Neural cell (in vitro differentiated cells): ENCODE measurements at regions not wholly inside any gene's neighbourhood (a gene's known extent, or its start where the extent isn't known, plus 50 kb on each side); places are given as distances from the start of the nearest gene placed in this dataset.

Source experiments
- H2AFZ ChIP-seq: fragments of 200-600, 300-800 bp; sonication (generic), shearing (Covaris generic); 2 replicates; pipeline ENCODE4 v1.6.0; 2014; ENCODE audit warnings: low read depth, mild to moderate bottlenecking, antibody characterized with exemption, low read length, moderate library complexity
- H3F3A ChIP-seq: fragments of 200-600 bp; shearing (Covaris generic); 2 replicates; pipeline ENCODE4 v1.6.1; 2016; ENCODE audit warnings: mild to moderate bottlenecking, moderate library complexity, mixed read lengths, antibody characterized with exemption, low read length; ENCODE audit not compliant: insufficient read depth, poor library complexity, severe bottlenecking
- H3K27ac ChIP-seq: fragments of 200-600, 300-800 bp; sonication (generic), shearing (Covaris generic); 2 replicates; pipeline ENCODE4 v1.5.1; 2014; ENCODE audit warnings: mild to moderate bottlenecking, low read length, moderate library complexity
- H3K27me3 ChIP-seq: fragments of 300-800, 200-600 bp; sonication (generic), shearing (Covaris generic); 2 replicates; pipeline ENCODE4 v1.6.0; 2014; ENCODE audit warnings: mild to moderate bottlenecking, low read depth, low read length, moderate library complexity; ENCODE audit not compliant: insufficient read depth
- H3K36me3 ChIP-seq: fragments of 300-800, 200-600 bp; sonication (generic), shearing (Covaris generic); 2 replicates; pipeline ENCODE4 v1.5.1; 2014; ENCODE audit warnings: mild to moderate bottlenecking, antibody characterized with exemption, low read length, moderate library complexity; ENCODE audit not compliant: insufficient read depth
- H3K4me2 ChIP-seq: fragments of 300-800, 200-600 bp; sonication (generic), shearing (Covaris generic); 2 replicates; pipeline ENCODE4 v1.6.0; 2014; ENCODE audit warnings: mild to moderate bottlenecking, low read length
- H3K4me3 ChIP-seq: fragments of 300-800, 200-600 bp; sonication (generic), shearing (Covaris generic); 2 replicates; pipeline ENCODE4 v1.5.1; 2014; ENCODE audit warnings: mild to moderate bottlenecking, low read length, moderate library complexity
- H3K79me2 ChIP-seq: fragments of 200-600 bp; shearing (Covaris generic); replicated peaks from 2 replicates; pipeline ENCODE4 v1.6.0; 2014; ENCODE audit warnings: mild to moderate bottlenecking, low read length, moderate library complexity; ENCODE audit not compliant: insufficient read depth
- H3K9ac ChIP-seq: fragments of 300-800, 200-600 bp; sonication (generic), shearing (Covaris generic); 2 replicates; pipeline ENCODE4 v1.6.1; 2016; ENCODE audit warnings: mild to moderate bottlenecking, low read length, mixed read lengths
- H3K9me2 ChIP-seq: fragments of 200-600 bp; shearing (Covaris generic); 2 replicates; pipeline ENCODE4 v1.6.1; 2016; ENCODE audit warnings: mild to moderate bottlenecking, low read length, mixed read lengths; ENCODE audit not compliant: insufficient read depth
- H3K9me3 ChIP-seq: fragments of 200-600, 300-800 bp; sonication (generic), shearing (Covaris generic); 2 replicates; pipeline ENCODE4 v1.6.1; 2016; ENCODE audit warnings: mild to moderate bottlenecking, mixed run types, low read length, moderate library complexity, mixed read lengths
- H4K20me1 ChIP-seq: fragments of 200-600 bp; shearing (Covaris generic); 2 replicates; pipeline ENCODE4 v1.6.1; 2016; ENCODE audit warnings: mild to moderate bottlenecking, mixed run types; ENCODE audit not compliant: insufficient read depth
- EP300 ChIP-seq: fragments of 450-650 bp; conservative IDR thresholded peaks from 2 replicates; pipeline ENCODE4 v1.6.1; 2014; ENCODE audit warnings: antibody characterized with exemption, mild to moderate bottlenecking, moderate library complexity; ENCODE audit not compliant: poor library complexity, severe bottlenecking
- EZH2 ChIP-seq: fragments of 200-600, 300-800 bp; shearing (Covaris generic), sonication (generic); IDR thresholded peaks from 2 replicates; pipeline ENCODE4 v1.6.1; 2014; ENCODE audit warnings: antibody characterized with exemption, low read length, borderline replicate concordance, mild to moderate bottlenecking; ENCODE audit not compliant: insufficient read depth, poor library complexity, severe bottlenecking
- MXI1 ChIP-seq: fragments of 450-650 bp; conservative IDR thresholded peaks from 2 replicates; pipeline ENCODE4 v1.6.1; 2014; ENCODE audit warnings: antibody characterized with exemption, mild to moderate bottlenecking; ENCODE audit not compliant: poor library complexity, severe bottlenecking
- POLR2AphosphoS5 ChIP-seq: IDR thresholded peaks from 2 replicates; pipeline ENCODE4 v1.6.1; 2012
- RAD21 ChIP-seq: fragments of 450-650 bp; conservative IDR thresholded peaks from 2 replicates; pipeline ENCODE4 v1.6.1; 2014; ENCODE audit warnings: antibody characterized with exemption, mild to moderate bottlenecking, moderate library complexity
- SMC3 ChIP-seq: fragments of 450-650 bp; conservative IDR thresholded peaks from 2 replicates; pipeline ENCODE4 v1.6.1; 2014; ENCODE audit warnings: antibody characterized with exemption, mild to moderate bottlenecking, moderate library complexity; ENCODE audit not compliant: poor library complexity
- TAF1 ChIP-seq: IDR thresholded peaks from 2 replicates; pipeline ENCODE4 v1.6.1; 2012; ENCODE audit warnings: low read depth
- TF ChIP-seq, protein P1 (sequence below): fragments of 450-650 bp; IDR thresholded peaks from 2 replicates; pipeline ENCODE4 v1.5.1; 2014; ENCODE audit warnings: antibody characterized with exemption, mild to moderate bottlenecking, moderate library complexity; ENCODE audit not compliant: poor library complexity, severe bottlenecking
- TF ChIP-seq, protein P2 (sequence below): IDR thresholded peaks from 2 replicates; pipeline ENCODE4 v1.6.1; 2012; ENCODE audit warnings: borderline replicate concordance

GRCh38 chr2:41924024-41924423, 123.8 kb upstream of the PKDCC start:
- H4K20me1 ChIP-seq = no peaks in the 10 kb centered on the region
- no peaks in the 10 kb centered on the region for H3K36me3 ChIP-seq
- no peak overlapping the region for H3K4me2 ChIP-seq
- TF ChIP-seq EZH2 (no peak), SMC3 (no peak), TAF1 (no peak), EP300 (no peak), POLR2AphosphoS5 (no peak), MXI1 (no peak), RAD21 (no peak)
- TF ChIP-seq, protein P1, sequence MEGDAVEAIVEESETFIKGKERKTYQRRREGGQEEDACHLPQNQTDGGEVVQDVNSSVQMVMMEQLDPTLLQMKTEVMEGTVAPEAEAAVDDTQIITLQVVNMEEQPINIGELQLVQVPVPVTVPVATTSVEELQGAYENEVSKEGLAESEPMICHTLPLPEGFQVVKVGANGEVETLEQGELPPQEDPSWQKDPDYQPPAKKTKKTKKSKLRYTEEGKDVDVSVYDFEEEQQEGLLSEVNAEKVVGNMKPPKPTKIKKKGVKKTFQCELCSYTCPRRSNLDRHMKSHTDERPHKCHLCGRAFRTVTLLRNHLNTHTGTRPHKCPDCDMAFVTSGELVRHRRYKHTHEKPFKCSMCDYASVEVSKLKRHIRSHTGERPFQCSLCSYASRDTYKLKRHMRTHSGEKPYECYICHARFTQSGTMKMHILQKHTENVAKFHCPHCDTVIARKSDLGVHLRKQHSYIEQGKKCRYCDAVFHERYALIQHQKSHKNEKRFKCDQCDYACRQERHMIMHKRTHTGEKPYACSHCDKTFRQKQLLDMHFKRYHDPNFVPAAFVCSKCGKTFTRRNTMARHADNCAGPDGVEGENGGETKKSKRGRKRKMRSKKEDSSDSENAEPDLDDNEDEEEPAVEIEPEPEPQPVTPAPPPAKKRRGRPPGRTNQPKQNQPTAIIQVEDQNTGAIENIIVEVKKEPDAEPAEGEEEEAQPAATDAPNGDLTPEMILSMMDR = no peak
- TF ChIP-seq, protein P2, sequence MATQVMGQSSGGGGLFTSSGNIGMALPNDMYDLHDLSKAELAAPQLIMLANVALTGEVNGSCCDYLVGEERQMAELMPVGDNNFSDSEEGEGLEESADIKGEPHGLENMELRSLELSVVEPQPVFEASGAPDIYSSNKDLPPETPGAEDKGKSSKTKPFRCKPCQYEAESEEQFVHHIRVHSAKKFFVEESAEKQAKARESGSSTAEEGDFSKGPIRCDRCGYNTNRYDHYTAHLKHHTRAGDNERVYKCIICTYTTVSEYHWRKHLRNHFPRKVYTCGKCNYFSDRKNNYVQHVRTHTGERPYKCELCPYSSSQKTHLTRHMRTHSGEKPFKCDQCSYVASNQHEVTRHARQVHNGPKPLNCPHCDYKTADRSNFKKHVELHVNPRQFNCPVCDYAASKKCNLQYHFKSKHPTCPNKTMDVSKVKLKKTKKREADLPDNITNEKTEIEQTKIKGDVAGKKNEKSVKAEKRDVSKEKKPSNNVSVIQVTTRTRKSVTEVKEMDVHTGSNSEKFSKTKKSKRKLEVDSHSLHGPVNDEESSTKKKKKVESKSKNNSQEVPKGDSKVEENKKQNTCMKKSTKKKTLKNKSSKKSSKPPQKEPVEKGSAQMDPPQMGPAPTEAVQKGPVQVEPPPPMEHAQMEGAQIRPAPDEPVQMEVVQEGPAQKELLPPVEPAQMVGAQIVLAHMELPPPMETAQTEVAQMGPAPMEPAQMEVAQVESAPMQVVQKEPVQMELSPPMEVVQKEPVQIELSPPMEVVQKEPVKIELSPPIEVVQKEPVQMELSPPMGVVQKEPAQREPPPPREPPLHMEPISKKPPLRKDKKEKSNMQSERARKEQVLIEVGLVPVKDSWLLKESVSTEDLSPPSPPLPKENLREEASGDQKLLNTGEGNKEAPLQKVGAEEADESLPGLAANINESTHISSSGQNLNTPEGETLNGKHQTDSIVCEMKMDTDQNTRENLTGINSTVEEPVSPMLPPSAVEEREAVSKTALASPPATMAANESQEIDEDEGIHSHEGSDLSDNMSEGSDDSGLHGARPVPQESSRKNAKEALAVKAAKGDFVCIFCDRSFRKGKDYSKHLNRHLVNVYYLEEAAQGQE = no peak
- H3K79me2 ChIP-seq = no peaks in the 10 kb centered on the region
- H3K9me3 ChIP-seq = no peaks in the 10 kb centered on the region
- no peaks in the 10 kb centered on the region for H3K9me2 ChIP-seq
- no peak overlapping the region for H3K9ac ChIP-seq
- H3K27ac ChIP-seq = no peak overlapping the region
- no peaks in the 10 kb centered on the region for H3K27me3 ChIP-seq
- H2AFZ ChIP-seq = no peak overlapping the region
- no peaks in the 10 kb centered on the region for H3F3A ChIP-seq
- no peak overlapping the region for H3K4me3 ChIP-seq

DNA sequence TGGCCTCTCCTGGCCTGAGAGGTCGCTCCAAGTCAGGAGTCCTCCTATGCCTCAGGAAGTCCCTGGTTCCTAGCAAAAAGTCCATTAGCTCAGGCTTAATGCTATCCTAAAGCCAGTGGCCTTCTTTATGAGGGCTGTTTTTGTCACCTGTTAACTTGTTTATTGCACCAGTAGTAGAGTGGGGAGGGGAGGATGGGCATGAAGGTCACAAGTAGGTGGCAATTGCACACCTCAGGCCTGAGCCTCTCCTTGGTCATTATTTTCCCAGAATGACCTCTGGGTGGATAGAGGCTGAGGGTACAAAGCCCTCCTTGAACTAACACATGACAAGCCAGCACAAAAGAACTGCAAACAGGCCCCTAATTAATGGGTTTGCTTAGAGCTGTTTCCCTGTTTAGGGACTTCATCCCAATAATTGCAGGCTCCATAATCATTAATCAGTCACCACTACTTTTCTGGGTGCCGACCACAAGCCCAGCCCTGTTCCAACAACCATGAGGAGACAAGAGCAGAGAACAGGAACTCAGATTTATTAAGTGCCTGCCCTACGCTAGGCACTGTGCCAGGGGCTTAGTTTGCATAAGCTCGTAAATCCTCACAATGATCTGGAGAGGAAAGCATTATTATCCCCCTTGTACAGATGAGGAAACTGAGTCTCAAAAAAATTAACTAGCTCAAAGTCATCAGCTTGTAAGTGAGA, 123.0 kb upstream of the PKDCC start:
- H3K27ac ChIP-seq = no peak overlapping the region
- H3K27me3 ChIP-seq = no peaks in the 10 kb centered on the region
- H3K9me3 ChIP-seq = no peaks in the 10 kb centered on the region
- no peaks in the 10 kb centered on the region for H3K9me2 ChIP-seq
- TF ChIP-seq, protein P2 = no peak
- TF ChIP-seq EZH2 (no peak), SMC3 (no peak), TAF1 (no peak), MXI1 (no peak)
- H2AFZ ChIP-seq = no peak overlapping the region
- no peak overlapping the region for H3K4me2 ChIP-seq
- no peaks in the 10 kb centered on the region for H4K20me1 ChIP-seq
- no peaks in the 10 kb centered on the region for H3F3A ChIP-seq
- H3K4me3 ChIP-seq = no peak overlapping the region
- H3K36me3 ChIP-seq = no peaks in the 10 kb centered on the region
- no peaks in the 10 kb centered on the region for H3K79me2 ChIP-seq
- H3K9ac ChIP-seq = no peak overlapping the region
